ENCODE measurements at regions not wholly inside any gene's neighbourhood (a gene's known extent, or its start where the extent isn't known, plus 50 kb on each side); places are given as distances from the start of the nearest gene placed in this dataset.

- TF ChIP-seq EGR1 (IDR thresholded peaks at IDR 0.05) (no peak), MAX (IDR thresholded peaks at IDR 0.05) (no peak), TEAD4 (IDR thresholded peaks at IDR 0.05) (no peak), CEBPB (IDR thresholded peaks at IDR 0.05) (no peak), EP300 (IDR thresholded peaks at IDR 0.05; ENCODE audit: borderline replicate concordance) (no peak), RAD21 (IDR thresholded peaks at IDR 0.05; ENCODE audit: low read depth) (no peak), TCF12 (IDR thresholded peaks at IDR 0.05; ENCODE audit: low read depth) (no peak), TAF1 (IDR thresholded peaks at IDR 0.05; ENCODE audit: low read depth) (no peak), FOXM1 (IDR thresholded peaks at IDR 0.05; ENCODE audit: borderline replicate concordance, low read depth) (no peak), CREB1 (IDR thresholded peaks at IDR 0.05; ENCODE audit: low read depth) (no peak), YY1 (IDR thresholded peaks at IDR 0.05; ENCODE audit: low read depth) (no peak), USF1 (IDR thresholded peaks at IDR 0.05) (no peak)
Observed at GRCh38 chr20:52518735-52519134, 327.2 kb upstream of the ZFP64 start.
